GM18517 (cell line): ENCODE measurements at regions not wholly inside any gene's neighbourhood (a gene's known extent, or its start where the extent isn't known, plus 50 kb on each side); places are given as distances from the start of the nearest gene placed in this dataset.
"Not testable (repeated sequence)": the region's sequence is repeated elsewhere in the genome, so short reads cannot be mapped to it uniquely, and the experiment has no call there.

Experiments
- ATAC-seq: cut with Tn5 transposase; IDR thresholded peaks from one replicate; pipeline ENCODE4 v1.9.1; 2021; ENCODE audit warnings: mild to moderate bottlenecking, moderate library complexity; ENCODE audit not compliant: unreplicated experiment

DNA sequence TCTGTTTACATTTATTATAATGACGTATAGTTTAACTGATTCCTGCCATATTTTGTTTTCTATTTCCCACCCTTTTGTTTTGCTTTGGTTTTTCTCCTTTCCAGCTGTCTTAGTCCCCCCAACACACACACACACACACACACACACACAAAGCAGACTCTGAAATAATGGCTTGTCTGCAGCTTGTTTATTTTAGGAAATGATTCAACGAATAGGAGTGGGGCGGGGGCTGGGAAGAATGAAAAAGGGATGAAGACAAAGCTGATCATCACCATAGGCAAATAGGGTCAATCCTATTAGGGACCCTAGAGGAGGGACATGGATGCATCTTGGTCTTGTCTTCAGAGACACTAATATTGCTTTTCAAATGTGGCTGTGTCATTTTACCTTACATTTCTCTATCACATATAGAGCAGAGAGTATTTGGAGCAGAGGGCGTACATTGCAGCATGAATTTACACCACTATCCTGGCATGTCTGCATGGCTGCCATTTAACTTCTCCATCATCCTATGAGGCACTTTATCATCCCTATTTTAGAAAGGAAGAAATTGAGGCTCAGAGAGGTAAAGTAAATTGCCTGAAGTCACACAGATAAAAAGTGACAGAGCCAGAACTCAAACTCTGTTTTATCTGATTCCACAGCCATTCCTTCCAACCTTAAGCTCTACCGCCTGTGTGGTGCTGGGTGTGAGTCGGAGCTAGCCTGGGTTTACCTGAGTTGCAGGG lies 147.2 kb upstream of the TPM1 start:
- ATAC-seq: no peak

DNA sequence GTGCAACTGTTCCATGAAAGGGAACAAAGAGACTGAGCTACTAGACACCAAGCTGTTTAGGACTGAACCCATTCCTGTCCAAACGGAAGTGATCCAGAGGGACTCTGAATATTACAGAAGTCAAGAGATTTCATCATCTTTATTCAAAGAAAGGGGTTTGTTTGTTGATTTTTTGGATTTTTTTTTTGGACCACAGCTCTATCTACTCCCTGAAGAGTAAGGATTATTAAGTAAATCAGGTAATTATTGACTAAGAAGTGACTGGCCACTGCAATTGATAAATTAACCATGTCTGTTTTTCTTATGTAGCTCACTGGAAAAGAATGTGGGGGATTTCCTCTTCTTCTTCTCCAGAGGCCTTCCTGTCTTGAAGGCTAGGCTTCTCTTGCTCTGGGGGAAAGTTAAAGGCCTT lies 146.6 kb upstream of the TPM1 start:
- ATAC-seq: no peak

DNA sequence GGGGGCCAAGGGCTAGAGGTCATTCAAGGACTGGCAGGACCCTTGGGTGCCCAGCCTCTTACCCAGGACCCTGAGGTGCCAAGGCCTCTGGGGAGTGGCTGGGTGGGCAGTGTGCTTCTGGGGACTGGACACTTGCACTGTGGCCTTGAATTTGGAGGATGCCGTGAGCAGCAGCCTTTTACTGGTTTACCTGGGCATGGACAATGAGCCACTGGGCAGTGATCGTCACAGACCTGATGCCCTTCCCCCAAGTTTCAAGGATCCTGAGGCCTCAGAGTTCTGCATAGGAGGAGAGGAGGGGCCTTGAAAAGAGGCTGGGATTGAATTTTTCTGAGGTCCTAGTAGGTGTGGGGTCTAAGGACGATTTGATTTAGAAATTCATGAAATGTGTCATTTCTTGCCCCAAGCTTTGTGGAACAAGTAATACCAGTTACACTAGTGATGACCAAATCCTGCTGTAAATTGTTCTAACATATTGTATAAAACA lies 146.1 kb upstream of the TPM1 start:
- no peak for ATAC-seq

DNA sequence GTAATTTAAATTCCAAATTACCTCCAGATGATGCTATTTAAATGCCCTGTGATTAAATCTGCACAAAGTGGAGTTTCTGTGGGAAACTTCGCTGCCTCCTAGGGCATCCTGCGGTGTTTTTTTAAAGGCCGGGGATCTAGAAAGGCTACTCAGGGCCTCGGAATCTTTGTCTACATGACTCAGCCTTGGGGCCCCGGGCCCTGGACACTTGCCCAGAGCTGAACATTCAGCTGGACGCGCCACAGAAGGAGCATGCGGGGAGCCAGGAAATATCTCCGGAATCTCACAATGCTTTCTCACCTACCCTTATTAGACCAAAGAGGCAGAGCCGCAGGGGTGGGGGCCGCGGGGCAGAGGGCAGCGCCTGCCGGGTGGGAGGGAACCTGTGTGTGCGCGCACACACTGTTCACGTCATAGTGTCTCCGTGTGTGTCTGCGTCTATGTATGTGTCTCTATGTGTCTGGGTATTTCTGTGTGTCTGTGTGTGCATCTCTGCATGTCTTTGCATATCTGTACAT lies 145.5 kb upstream of the TPM1 start:
- ATAC-seq: no peak

DNA sequence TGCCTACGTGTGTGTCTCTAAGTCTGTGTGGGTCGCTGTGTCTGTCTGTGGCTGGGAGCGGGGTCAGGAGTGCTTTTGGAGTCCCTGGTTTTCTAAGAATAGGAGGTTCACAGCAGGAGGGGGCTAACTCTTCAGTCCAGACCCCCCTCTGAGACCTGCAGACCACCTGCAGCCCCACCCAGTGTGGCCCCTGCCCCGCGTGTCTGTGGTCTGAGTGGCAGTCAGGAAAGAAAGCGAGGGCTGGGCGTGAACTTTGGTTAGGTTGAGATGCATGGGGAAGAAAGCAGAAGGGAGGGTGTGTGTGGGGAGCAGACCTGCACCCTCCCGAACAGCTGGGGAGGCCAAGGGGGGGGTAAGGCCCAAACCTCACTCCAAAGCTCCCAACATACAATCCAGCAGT lies 144.9 kb upstream of the TPM1 start:
- no peak for ATAC-seq

DNA sequence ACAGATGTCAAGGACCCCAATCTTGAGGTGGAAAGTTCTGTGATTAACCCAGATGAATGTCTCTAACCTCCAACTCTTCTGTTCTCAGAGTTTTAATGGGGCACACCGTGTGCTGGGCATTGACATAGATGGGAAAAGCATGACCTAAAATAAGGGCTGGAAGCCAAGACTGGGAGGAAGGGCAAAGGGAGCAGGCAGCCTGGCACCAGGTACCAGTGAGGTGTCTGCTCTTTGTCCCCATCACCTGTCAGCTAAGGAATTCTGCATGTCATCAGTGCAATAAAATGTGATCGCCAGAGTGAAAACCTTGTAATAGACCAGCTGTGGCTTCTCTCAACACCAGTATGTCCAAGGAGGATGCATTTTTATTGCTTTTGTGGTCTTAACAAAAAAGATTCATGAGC lies 143.5 kb upstream of the TPM1 start:
- no peak for ATAC-seq

DNA sequence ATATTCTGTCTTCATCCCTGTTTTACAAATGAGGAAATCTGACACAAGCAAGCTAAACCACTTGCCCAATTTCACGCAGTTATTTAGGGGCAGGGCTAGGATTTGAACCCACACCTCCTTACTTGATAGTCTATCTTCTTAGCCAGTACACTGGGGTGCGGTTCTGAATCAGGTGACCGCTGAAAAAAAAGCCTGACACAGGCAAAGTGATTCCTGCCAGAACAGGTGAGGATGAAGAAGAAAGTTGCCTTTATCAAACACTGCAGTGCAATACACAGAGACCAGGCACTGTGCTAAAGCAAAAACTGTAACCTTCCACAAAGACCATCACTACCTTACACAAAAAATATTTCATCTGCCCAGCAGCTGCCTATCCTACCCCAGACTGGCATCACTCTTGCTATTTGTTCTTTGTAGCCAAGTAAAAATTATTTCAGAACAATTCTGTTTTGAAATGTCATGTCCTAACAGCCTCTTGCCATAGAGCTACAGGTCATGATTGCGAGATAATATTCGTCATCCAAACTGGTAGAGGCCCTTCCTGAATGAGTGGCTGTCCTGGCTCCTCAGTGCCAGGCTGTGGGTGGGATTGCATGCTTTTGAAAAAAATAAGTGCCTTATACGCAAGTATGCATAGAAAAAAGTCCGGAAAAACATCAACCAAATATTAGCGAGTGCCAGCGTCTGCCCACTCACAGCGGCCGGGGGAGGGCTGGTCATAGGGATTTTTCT lies 142.3 kb upstream of the TPM1 start:
- ATAC-seq: no peak

DNA sequence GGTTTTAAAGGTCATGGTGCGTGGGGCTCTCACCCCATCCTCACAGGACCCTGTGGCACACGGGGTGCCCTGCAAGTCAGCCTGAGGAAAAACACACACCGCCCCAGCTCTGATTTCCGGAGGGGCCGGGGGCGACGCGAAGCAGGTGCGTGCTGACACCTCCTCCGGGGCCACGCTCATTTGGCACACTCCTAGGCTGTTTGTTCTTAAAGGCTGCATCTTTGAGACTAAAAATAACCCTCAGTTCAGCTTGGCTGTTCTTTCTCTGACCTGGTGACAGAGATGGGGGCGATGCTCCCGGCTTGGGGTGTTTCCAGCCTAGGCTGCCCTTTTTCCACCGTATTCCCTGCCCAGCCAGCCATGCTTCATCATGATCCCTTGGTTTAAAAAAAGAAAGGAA lies 141.5 kb upstream of the TPM1 start:
- ATAC-seq: no peak

DNA sequence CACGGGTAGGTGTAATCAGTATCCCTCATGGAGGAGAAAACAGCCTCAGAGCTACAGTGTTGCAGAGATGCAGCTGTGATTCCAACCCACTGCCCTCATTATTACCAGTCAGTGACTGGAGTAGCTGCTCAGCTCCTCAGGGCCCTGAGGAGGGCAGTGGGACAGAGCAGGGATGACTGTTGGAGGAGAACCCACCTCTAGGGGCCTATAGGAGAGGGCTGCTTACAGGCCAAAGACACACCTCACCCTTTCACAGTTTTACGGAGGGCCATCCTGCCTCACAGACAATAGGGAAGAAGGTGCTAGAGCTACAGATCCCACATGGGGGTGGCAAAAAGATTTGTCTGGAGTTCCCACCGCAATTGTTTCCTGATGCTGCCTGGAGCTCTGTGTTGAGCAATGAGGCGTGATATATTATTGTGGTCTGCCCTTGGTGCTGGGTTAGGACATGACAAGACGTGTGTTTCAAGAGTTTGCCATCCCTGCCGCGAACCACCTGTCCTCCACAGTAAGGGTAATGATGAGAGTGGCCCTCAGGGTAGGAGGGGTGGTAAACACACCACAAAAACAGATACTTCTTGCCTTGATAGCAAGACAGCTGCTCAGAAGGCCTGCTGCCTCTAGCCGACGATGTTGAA lies 140.5 kb upstream of the TPM1 start:
- ATAC-seq: no peak

DNA sequence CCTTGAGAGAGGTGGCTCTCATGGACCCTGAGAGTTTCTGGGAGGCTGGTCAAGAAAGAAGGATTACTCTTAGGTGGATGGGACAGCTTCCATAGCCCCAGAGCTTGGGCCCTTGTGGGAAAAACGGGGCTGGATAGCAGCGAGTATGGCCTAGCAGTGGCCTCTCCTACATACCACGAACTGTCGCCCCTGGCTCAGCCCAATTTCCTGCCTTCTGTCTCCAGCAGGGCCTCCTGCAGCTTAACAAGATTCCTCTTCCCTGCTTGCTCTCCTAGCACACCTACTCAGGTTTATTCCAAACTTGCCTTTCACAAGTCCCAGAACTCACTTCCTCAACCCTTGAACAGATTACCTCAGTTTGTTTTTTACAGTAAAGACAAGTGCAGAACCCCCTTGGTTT lies 139.7 kb upstream of the TPM1 start:
- no peak for ATAC-seq

DNA sequence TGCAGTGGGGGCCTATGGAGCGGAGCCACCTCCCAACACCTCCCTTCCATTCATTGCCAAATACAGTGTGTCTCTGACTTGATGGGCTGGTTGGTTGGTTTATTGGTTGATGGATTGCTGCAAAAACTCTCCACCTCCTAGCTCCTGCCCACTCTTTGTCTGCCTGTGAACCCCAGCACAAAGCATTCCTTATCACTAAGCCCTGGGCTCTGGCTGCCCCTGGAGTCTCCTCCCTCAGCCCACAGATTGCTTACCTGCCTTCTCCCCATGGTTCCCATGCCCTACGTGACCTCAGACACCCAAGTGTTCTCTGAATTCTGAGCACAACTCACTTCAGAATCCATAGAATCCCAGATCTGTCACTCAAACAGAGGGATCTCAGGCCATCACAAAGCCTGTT lies 139.1 kb upstream of the TPM1 start:
- no peak for ATAC-seq

DNA sequence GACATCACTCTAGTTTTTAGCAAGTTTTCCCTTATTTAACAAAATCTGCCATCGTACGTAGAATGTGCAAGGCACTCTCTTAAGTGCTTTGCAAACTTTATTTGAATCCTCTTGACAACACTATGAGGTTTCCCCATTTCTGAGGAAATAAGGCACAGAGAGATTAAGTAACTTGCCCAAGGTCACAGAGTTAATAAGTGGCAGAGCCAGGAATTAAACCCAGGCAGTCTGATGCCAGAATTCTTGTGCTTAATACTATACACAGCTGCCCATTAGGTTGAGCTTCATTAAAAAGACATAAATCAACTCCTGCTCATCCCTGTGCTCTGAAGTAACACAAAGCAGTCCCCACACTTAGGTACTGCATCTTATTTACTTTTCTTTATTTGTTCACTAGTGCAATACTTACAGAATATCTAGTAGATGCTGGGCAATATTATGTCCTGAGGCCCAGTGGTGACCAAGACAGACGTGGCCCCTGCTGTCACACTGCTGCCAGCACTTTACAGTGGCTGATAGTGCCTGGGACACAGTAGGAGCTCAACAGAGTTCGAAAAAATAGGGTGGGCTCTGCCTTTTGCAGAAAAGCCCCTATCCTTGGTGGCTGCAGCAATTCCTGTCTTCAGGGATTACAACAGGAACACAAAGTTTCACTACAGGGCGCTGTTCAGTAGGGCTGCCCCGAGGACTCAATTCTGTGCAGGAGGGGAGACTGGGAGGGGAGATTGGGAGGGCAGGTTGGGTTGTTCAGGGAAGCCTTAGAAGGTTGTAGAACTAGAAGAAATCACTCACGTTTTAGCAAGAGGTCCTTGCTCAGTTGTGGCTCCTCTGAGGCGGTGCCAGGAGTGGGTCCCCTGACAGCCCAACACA lies 138.3 kb upstream of the TPM1 start:
- no peak for ATAC-seq

DNA sequence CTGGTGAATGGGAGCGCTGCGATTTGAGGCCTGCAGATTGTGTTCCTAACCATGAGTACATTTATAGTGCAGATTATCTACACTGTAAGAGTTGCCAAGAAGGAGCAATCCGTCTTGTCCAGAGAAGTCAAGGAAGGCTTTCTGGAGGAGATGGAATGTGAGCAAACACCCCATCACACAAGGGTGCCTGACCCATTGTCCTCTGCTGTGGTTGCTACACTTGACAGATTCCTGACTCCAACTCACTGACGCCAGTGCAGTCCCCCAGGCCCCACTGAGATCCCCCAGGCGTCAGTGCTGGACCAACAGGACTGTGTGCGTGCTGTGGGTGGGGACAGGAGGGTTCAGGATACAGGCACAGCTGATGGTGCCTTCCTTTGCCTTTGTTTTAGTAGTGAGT lies 135.9 kb upstream of the TPM1 start:
- ATAC-seq: no peak

DNA sequence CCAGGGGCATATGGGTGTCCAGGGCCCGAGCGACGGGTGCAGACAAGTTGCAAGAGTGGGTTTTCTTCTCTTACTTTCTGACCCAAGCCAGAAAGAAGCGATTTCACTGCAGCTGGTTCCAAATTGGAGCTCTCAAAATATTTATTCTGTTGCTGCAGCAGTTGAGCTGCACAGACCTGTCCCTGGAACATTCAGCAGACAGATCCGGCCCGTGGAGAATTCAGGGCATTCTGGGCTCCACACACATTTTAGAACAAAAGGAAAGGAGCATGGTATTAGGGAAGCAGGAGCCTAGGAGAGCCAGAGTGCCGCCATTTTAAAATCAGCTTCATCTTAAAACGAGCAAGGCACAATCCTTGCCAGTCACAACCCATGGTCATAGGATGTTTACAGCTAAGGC lies 135.3 kb upstream of the TPM1 start:
- ATAC-seq: no peak

DNA sequence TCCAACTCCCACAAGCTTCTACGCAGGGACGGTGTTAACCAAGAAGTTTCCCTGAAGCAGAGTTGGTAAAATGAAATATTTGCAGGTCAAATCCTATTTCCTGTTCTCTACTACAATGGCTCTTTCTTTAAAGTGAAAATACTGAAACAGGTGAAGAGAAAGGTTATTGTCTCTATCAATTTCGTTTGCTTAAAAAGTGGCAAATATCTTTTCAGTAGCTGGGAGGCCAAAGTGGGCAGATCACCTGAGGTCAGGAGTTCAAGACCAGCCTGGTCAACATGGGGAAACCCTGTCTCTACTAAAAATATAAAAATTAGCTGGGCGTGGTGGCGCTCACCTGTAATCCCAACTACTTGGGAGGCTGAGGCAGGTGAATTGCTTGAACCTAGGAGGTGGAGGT lies 134.2 kb upstream of the TPM1 start:
- ATAC-seq: not testable (repeated sequence)

DNA sequence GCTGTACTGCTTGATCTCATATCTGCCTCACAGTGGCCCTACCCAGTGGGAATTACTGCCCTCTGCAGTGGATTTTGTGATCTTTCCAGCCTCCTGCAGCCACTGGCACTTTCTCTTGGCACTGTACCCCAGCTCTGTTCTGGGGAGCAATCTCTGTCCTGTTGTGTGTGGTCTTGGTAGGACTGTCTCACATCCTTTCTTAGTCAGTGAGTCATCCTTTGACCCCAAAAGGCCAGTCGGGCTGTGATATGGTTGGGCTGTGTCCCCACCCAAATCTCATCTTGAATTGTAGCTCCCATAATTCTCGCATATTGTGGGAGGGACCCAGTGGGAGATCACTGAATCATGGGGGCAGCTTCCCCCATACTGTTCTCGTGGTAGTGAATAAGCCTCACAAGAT lies 133.3 kb upstream of the TPM1 start:
- ATAC-seq: no peak

DNA sequence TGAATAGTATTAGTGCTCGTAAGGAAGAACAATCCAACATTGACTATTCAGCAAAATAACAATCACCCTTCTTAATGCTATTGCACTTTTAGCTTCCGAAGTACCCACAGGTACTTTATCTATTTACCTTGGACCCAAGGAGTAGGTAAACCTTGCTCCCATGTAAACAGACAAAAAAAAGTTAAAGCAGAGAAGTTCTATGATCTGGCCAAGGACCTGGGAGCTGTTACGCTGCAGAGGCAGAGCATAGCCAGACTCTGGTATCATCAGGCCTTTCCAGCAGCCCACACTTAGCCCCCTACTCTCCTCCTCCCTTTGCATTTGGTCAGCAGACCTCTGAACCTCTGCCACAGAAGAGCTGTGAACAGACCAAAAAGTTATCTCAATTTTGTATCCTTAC lies 130.3 kb upstream of the TPM1 start:
- no peak for ATAC-seq

DNA sequence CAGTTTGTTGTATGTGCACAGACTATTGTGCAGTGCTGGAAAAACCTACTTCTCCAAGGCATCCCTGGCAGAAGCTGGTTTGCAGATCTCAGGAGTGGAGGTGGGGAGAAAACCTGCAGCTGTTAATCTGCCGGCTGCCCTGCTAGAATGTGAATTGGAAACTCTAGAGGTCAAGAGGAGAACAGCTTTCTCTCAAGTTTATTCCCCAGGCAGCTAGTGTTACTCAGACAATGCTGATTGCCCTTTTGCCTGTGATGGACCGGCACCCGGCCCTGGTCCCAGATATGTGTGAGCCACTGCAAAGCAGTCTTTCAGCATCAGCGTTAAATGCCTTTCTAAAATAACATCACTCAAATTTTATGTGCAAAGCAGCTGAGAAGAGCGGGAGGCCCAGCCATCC lies 129.7 kb upstream of the TPM1 start:
- no peak for ATAC-seq

DNA sequence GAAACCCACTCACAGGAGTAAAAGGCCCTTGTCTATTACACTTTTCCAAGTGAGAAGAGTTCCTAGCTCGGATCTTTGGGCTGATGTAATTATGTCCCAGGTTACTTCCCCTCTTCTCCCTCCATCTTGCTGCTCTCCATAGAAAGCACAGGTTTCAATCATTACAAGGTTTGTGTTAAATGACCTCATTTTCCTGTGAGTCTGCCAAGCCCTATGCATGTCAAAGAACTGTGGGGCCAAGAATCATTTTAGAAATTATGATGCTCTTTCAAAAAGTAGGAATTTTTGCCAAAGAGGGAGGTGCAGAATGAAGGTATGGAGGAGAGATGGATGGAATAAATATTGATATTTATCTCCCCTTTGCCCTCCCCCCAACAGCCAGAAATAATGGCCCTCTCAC lies 129.3 kb upstream of the TPM1 start:
- ATAC-seq: no peak

DNA sequence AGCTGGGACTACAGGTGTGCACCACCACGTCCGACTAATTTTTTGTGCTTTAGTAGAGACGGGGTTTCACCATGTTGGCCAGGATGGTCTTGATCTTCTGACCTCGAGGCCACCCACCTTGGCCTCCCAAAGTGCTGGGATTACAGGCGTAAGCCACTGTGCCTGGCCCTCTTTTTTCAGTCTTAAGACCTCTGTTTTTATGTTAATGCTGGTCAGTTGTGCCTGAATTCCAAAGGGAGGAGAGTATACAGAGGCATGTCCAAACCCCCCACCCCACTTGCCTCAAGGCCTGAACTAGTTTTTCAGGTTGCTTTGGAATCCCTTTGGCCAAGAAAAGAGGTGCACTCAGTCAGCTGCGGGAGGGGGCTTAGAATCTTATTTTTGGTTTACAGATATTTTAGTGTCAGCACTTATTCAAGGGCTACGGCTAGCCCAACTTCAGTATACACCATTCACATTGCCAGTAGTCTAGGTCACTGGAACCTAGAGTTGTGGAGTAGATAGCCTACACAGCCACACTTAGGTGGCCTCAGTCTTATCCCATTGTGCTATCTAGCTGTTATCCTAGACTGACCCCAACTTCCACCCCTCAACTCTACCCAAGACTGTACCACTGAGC lies 128.0 kb upstream of the TPM1 start:
- no peak for ATAC-seq
